ENCODE measurements at regions not wholly inside any gene's neighbourhood (a gene's known extent, or its start where the extent isn't known, plus 50 kb on each side); places are given as distances from the start of the nearest gene placed in this dataset.

DNA sequence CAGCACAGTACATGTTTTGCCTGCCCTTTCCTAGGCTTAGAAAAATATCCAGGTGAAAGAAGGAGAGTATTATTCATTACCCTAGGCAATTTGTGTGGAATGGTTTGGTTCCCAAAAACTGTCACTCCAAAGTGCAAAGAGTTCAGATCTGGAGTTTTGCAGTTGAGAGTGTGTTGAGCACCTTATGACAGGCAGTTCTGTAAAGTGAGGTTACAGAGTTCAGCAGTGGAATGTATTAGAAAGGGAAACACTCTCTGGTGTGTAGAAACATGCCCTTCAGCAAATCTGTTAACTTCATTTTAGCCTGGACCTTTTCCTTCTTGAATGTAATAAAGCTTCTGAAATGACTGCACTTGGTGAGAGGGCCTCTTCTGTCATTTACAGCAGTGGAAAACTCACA is 154.0 kb upstream of the SSTR1 start:
- TF ChIP-seq, protein P1, sequence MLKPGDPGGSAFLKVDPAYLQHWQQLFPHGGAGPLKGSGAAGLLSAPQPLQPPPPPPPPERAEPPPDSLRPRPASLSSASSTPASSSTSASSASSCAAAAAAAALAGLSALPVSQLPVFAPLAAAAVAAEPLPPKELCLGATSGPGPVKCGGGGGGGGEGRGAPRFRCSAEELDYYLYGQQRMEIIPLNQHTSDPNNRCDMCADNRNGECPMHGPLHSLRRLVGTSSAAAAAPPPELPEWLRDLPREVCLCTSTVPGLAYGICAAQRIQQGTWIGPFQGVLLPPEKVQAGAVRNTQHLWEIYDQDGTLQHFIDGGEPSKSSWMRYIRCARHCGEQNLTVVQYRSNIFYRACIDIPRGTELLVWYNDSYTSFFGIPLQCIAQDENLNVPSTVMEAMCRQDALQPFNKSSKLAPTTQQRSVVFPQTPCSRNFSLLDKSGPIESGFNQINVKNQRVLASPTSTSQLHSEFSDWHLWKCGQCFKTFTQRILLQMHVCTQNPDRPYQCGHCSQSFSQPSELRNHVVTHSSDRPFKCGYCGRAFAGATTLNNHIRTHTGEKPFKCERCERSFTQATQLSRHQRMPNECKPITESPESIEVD (tag by site-specific recombination; IDR thresholded peaks at IDR 0.05) = no peak
- no peak for TF ChIP-seq EGR2 (tag by site-specific recombination; IDR thresholded peaks at IDR 0.05; ENCODE audit: low read depth)
- no peak for TF ChIP-seq KLF9 (tag by site-specific recombination; IDR thresholded peaks at IDR 0.05; ENCODE audit: low read depth)
- TF ChIP-seq KLF10 (tag by site-specific recombination; IDR thresholded peaks at IDR 0.05) = no peak
